ENCODE measurements at regions not wholly inside any gene's neighbourhood (a gene's known extent, or its start where the extent isn't known, plus 50 kb on each side); places are given as distances from the start of the nearest gene placed in this dataset.

GRCh38 chr3:168419091-168419490 lies 323.4 kb upstream of the GOLIM4 start:
- H3K9me3 ChIP-seq (replicated peaks) = no peaks in the 10 kb centered on the region
- no peak for TF ChIP-seq CTCF (IDR thresholded peaks at IDR 0.05; ENCODE audit: borderline replicate concordance)
- no peak overlapping the region for H3K4me3 ChIP-seq
- H3K27me3 ChIP-seq (ENCODE audit: low read depth) = no peaks in the 10 kb centered on the region
- DNase-seq = no peak
- peaks cover 2% of the 10 kb centered on the region for H3K4me1 ChIP-seq
- no peaks in the 10 kb centered on the region for H3K36me3 ChIP-seq
- intact Hi-C loops (cut with micrococcal nuclease) = no loop called here
- H3K27ac ChIP-seq (replicated peaks) = no peak overlapping the region

GRCh38 chr3:168417016-168417415 lies 321.3 kb upstream of the GOLIM4 start:
- no peaks in the 10 kb centered on the region for H3K27me3 ChIP-seq (ENCODE audit: low read depth)

GRCh38 chr3:168416446-168416845 lies 320.7 kb upstream of the GOLIM4 start:
- Histone ChIP-seq H3K4me1 (peaks cover 3% of the 10 kb centered on the region), H3K9me3 (replicated peaks) (no peaks in the 10 kb centered on the region), H3K4me3 (no peak overlapping the region), H3K36me3 (no peaks in the 10 kb centered on the region), H3K27me3 (ENCODE audit: low read depth) (no peaks in the 10 kb centered on the region), H3K27ac (replicated peaks) (no peak overlapping the region)
- TF ChIP-seq CTCF (IDR thresholded peaks at IDR 0.05; ENCODE audit: borderline replicate concordance) = no peak
- intact Hi-C loops (cut with micrococcal nuclease) = no loop called here
- DNase-seq = no peak

More at GRCh38 chr3:168417016-168417415, 321.3 kb upstream of the GOLIM4 start:
- no peak for TF ChIP-seq CTCF (IDR thresholded peaks at IDR 0.05; ENCODE audit: borderline replicate concordance)
- Histone ChIP-seq H3K27ac (replicated peaks) (no peak overlapping the region), H3K4me3 (no peak overlapping the region), H3K9me3 (replicated peaks) (no peaks in the 10 kb centered on the region), H3K36me3 (no peaks in the 10 kb centered on the region), H3K4me1 (peaks cover 3% of the 10 kb centered on the region)
- intact Hi-C loops (cut with micrococcal nuclease) = no loop called here
- DNase-seq = no peak

GRCh38 chr3:168414149-168414548 lies 318.4 kb upstream of the GOLIM4 start:
- H3K36me3 ChIP-seq = no peaks in the 10 kb centered on the region
- H3K9me3 ChIP-seq (replicated peaks) = peaks cover 7% of the 10 kb centered on the region
- TF ChIP-seq CTCF (IDR thresholded peaks at IDR 0.05; ENCODE audit: borderline replicate concordance) = no peak
- H3K4me3 ChIP-seq = no peak overlapping the region
- no peak for DNase-seq
- H3K27me3 ChIP-seq (ENCODE audit: low read depth) = no peaks in the 10 kb centered on the region
- intact Hi-C loops (cut with micrococcal nuclease) = no loop called here
- H3K27ac ChIP-seq (replicated peaks) = no peak overlapping the region
- H3K4me1 ChIP-seq = peaks cover 3% of the 10 kb centered on the region

GRCh38 chr3:168407381-168407780 lies 311.7 kb upstream of the GOLIM4 start:
- Histone ChIP-seq H3K4me1 (no peaks in the 10 kb centered on the region), H3K27ac (replicated peaks) (no peak overlapping the region), H3K36me3 (no peaks in the 10 kb centered on the region), H3K27me3 (ENCODE audit: low read depth) (no peaks in the 10 kb centered on the region), H3K4me3 (no peak overlapping the region), H3K9me3 (replicated peaks) (peaks cover 13% of the 10 kb centered on the region)
- no peak for DNase-seq
- TF ChIP-seq CTCF (IDR thresholded peaks at IDR 0.05; ENCODE audit: borderline replicate concordance) = no peak
- intact Hi-C loops (cut with micrococcal nuclease) = no loop called here

GRCh38 chr3:168405288-168405687 lies 309.6 kb upstream of the GOLIM4 start:
- no peak overlapping the region for H3K4me3 ChIP-seq
- intact Hi-C loops (cut with micrococcal nuclease) = no loop called here

More at GRCh38 chr3:168405288-168405687, 309.6 kb upstream of the GOLIM4 start:
- no peak for TF ChIP-seq CTCF (IDR thresholded peaks at IDR 0.05; ENCODE audit: borderline replicate concordance)
- H3K4me1 ChIP-seq = no peaks in the 10 kb centered on the region
- no peaks in the 10 kb centered on the region for H3K27me3 ChIP-seq (ENCODE audit: low read depth)
- peaks cover 13% of the 10 kb centered on the region for H3K9me3 ChIP-seq (replicated peaks)
- no peak overlapping the region for H3K27ac ChIP-seq (replicated peaks)
- no peak for DNase-seq
- no peaks in the 10 kb centered on the region for H3K36me3 ChIP-seq
